Hepatic stellate cell (primary cell): ENCODE measurements at regions not wholly inside any gene's neighbourhood (a gene's known extent, or its start where the extent isn't known, plus 50 kb on each side); places are given as distances from the start of the nearest gene placed in this dataset.

Experiments
- DNase-seq: peaks from one replicate; pipeline ENCODE4 v3.0.0; 2011; ENCODE audit warnings: low spot score

- DNase-seq, result no peak
Observed at GRCh38 chr1:239322369-239322768, 64.0 kb upstream of the CHRM3 start.

- no peak for DNase-seq
Observed at GRCh38 chr1:239321877-239322276, 64.5 kb upstream of the CHRM3 start.

- no peak for DNase-seq
Observed at GRCh38 chr1:239317948-239318347, 68.4 kb upstream of the CHRM3 start.

GRCh38 chr1:239315631-239316217, 70.6 kb upstream of the CHRM3 start:
- no peak for DNase-seq

GRCh38 chr1:239311331-239311730, 75.0 kb upstream of the CHRM3 start:
- no peak for DNase-seq

- no peak for DNase-seq
Observed at GRCh38 chr1:239308701-239309333, 77.6 kb upstream of the CHRM3 start.

- DNase-seq, result no peak
Observed at GRCh38 chr1:239307886-239308285, 78.5 kb upstream of the CHRM3 start.

GRCh38 chr1:239306426-239306825, 79.9 kb upstream of the CHRM3 start:
- no peak for DNase-seq

- no peak for DNase-seq
Observed at GRCh38 chr1:239303289-239303688, 83.1 kb upstream of the CHRM3 start.

GRCh38 chr1:239302696-239303095, 83.7 kb upstream of the CHRM3 start:
- no peak for DNase-seq

- no peak for DNase-seq
Observed at GRCh38 chr1:239301251-239301650, 85.1 kb upstream of the CHRM3 start.

GRCh38 chr1:239297910-239298309, 88.5 kb upstream of the CHRM3 start:
- DNase-seq, result no peak

GRCh38 chr1:239293350-239294110, 92.8 kb upstream of the CHRM3 start:
- DNase-seq, result no peak

- DNase-seq, result no peak
Observed at GRCh38 chr1:239288820-239289554, 97.4 kb upstream of the CHRM3 start.

- no peak for DNase-seq
Observed at GRCh38 chr1:239287296-239287695, 99.1 kb upstream of the CHRM3 start.

GRCh38 chr1:239283216-239283615, 103.2 kb upstream of the CHRM3 start:
- no peak for DNase-seq

GRCh38 chr1:239282411-239282810, 104.0 kb upstream of the CHRM3 start:
- no peak for DNase-seq

- DNase-seq, result no peak
Observed at GRCh38 chr1:239276051-239276450, 110.3 kb upstream of the CHRM3 start.

- DNase-seq, result no peak
Observed at GRCh38 chr1:239274242-239274830, 112.0 kb upstream of the CHRM3 start.

- DNase-seq, result no peak
Observed at GRCh38 chr1:239270509-239270908, 115.9 kb upstream of the CHRM3 start.

GRCh38 chr1:239269706-239270105, 116.7 kb upstream of the CHRM3 start:
- DNase-seq, result no peak

GRCh38 chr1:239268941-239269340, 117.4 kb upstream of the CHRM3 start:
- no peak for DNase-seq
